ENCODE measurements at regions not wholly inside any gene's neighbourhood (a gene's known extent, or its start where the extent isn't known, plus 50 kb on each side); places are given as distances from the start of the nearest gene placed in this dataset.

- H3K4me3 ChIP-seq (ENCODE audit: low read depth, low read length) = no peak overlapping the region
- no peaks in the 10 kb centered on the region for H3K36me3 ChIP-seq (ENCODE audit: control insufficient read depth, insufficient read depth, low read length)
- no peaks in the 10 kb centered on the region for H3K27me3 ChIP-seq (ENCODE audit: control insufficient read depth, insufficient read depth, low read length)
- no peaks in the 10 kb centered on the region for H3K9me3 ChIP-seq (ENCODE audit: control insufficient read depth, insufficient read depth, low read length)
- DNase-seq (ENCODE audit: low read depth in 4 of 6, low spot score in 6 of 6) = no peak
- H3K27ac ChIP-seq (ENCODE audit: low read depth, low read length) = no peak overlapping the region
- no CpG with 5 or more reads among the region's 2 CpGs for WGBS (ENCODE audit: insufficient coverage)
- H3K4me1 ChIP-seq (ENCODE audit: control insufficient read depth, insufficient read depth, low read length) = peaks cover 2% of the 10 kb centered on the region
Observed at GRCh38 chr6:91788501-91788900, 1201.6 kb upstream of the MAP3K7 start.

GRCh38 chr6:91786474-91787184 is 1199.8 kb upstream of the MAP3K7 start:
- Histone ChIP-seq H3K4me1 (ENCODE audit: control insufficient read depth, insufficient read depth, low read length) (peaks cover 2% of the 10 kb centered on the region), H3K9me3 (ENCODE audit: control insufficient read depth, insufficient read depth, low read length) (no peaks in the 10 kb centered on the region), H3K4me3 (ENCODE audit: low read depth, low read length) (no peak overlapping the region), H3K36me3 (ENCODE audit: control insufficient read depth, insufficient read depth, low read length) (no peaks in the 10 kb centered on the region), H3K27me3 (ENCODE audit: control insufficient read depth, insufficient read depth, low read length) (no peaks in the 10 kb centered on the region), H3K27ac (ENCODE audit: low read depth, low read length) (no peak overlapping the region)
- peak in 2 of 6 donors; percentile 16 to 35 for DNase-seq (ENCODE audit: low read depth in 4 of 6, low spot score in 6 of 6)
- 23% methylated on average over 2 of the region's 11 CpGs for WGBS (ENCODE audit: insufficient coverage)

GRCh38 chr6:91782802-91783201 is 1195.9 kb upstream of the MAP3K7 start:
- Histone ChIP-seq H3K36me3 (ENCODE audit: control insufficient read depth, insufficient read depth, low read length) (no peaks in the 10 kb centered on the region), H3K4me1 (ENCODE audit: control insufficient read depth, insufficient read depth, low read length) (peaks cover 2% of the 10 kb centered on the region), H3K4me3 (ENCODE audit: low read depth, low read length) (no peak overlapping the region), H3K27ac (ENCODE audit: low read depth, low read length) (no peak overlapping the region), H3K9me3 (ENCODE audit: control insufficient read depth, insufficient read depth, low read length) (no peaks in the 10 kb centered on the region), H3K27me3 (ENCODE audit: control insufficient read depth, insufficient read depth, low read length) (no peaks in the 10 kb centered on the region)
- DNase-seq (ENCODE audit: low read depth in 4 of 6, low spot score in 6 of 6) = peak in 1 of 6 donors; percentile 20
- 33% methylated on average over 1 of the region's 2 CpGs for WGBS (ENCODE audit: insufficient coverage)

GRCh38 chr6:91781946-91782345 is 1195.1 kb upstream of the MAP3K7 start:
- H3K36me3 ChIP-seq (ENCODE audit: control insufficient read depth, insufficient read depth, low read length) = no peaks in the 10 kb centered on the region
- no peak overlapping the region for H3K4me3 ChIP-seq (ENCODE audit: low read depth, low read length)
- H3K27ac ChIP-seq (ENCODE audit: low read depth, low read length) = no peak overlapping the region
- H3K27me3 ChIP-seq (ENCODE audit: control insufficient read depth, insufficient read depth, low read length) = no peaks in the 10 kb centered on the region
- DNase-seq (ENCODE audit: low read depth in 4 of 6, low spot score in 6 of 6) = peak in 5 of 6 donors; percentile 18 to 89 (median 38)
- H3K9me3 ChIP-seq (ENCODE audit: control insufficient read depth, insufficient read depth, low read length) = no peaks in the 10 kb centered on the region
- WGBS (ENCODE audit: insufficient coverage) = 22% methylated on average over 3 of the region's 3 CpGs
- peaks cover 2% of the 10 kb centered on the region for H3K4me1 ChIP-seq (ENCODE audit: control insufficient read depth, insufficient read depth, low read length)

GRCh38 chr6:91780270-91780669 is 1193.4 kb upstream of the MAP3K7 start:
- Histone ChIP-seq H3K4me3 (ENCODE audit: low read depth, low read length) (no peak overlapping the region), H3K27ac (ENCODE audit: low read depth, low read length) (no peak overlapping the region), H3K9me3 (ENCODE audit: control insufficient read depth, insufficient read depth, low read length) (peaks cover 8% of the 10 kb centered on the region), H3K27me3 (ENCODE audit: control insufficient read depth, insufficient read depth, low read length) (no peaks in the 10 kb centered on the region), H3K4me1 (ENCODE audit: control insufficient read depth, insufficient read depth, low read length) (no peaks in the 10 kb centered on the region), H3K36me3 (ENCODE audit: control insufficient read depth, insufficient read depth, low read length) (no peaks in the 10 kb centered on the region)
- no CpG with 5 or more reads among the region's 2 CpGs for WGBS (ENCODE audit: insufficient coverage)
- no peak for DNase-seq (ENCODE audit: low read depth in 4 of 6, low spot score in 6 of 6)

GRCh38 chr6:91761621-91762020 is 1174.7 kb upstream of the MAP3K7 start:
- no peaks in the 10 kb centered on the region for H3K4me1 ChIP-seq (ENCODE audit: control insufficient read depth, insufficient read depth, low read length)
- H3K27me3 ChIP-seq (ENCODE audit: control insufficient read depth, insufficient read depth, low read length) = no peaks in the 10 kb centered on the region
- DNase-seq (ENCODE audit: low read depth in 4 of 6, low spot score in 6 of 6) = no peak
- H3K27ac ChIP-seq (ENCODE audit: low read depth, low read length) = no peak overlapping the region
- H3K9me3 ChIP-seq (ENCODE audit: control insufficient read depth, insufficient read depth, low read length) = no peaks in the 10 kb centered on the region
- WGBS (ENCODE audit: insufficient coverage) = 80% methylated on average over 1 of the region's 1 CpG
- no peak overlapping the region for H3K4me3 ChIP-seq (ENCODE audit: low read depth, low read length)
- H3K36me3 ChIP-seq (ENCODE audit: control insufficient read depth, insufficient read depth, low read length) = no peaks in the 10 kb centered on the region

GRCh38 chr6:91754691-91755090 is 1167.8 kb upstream of the MAP3K7 start:
- no peaks in the 10 kb centered on the region for H3K9me3 ChIP-seq (ENCODE audit: control insufficient read depth, insufficient read depth, low read length)
- WGBS (ENCODE audit: insufficient coverage) = no CpG with 5 or more reads among the region's 1 CpG

GRCh38 chr6:91751526-91751925 is 1164.7 kb upstream of the MAP3K7 start:
- no CpG with 5 or more reads among the region's 6 CpGs for WGBS (ENCODE audit: insufficient coverage)
- Histone ChIP-seq H3K27ac (ENCODE audit: low read depth, low read length) (no peak overlapping the region), H3K4me3 (ENCODE audit: low read depth, low read length) (no peak overlapping the region), H3K27me3 (ENCODE audit: control insufficient read depth, insufficient read depth, low read length) (no peaks in the 10 kb centered on the region), H3K36me3 (ENCODE audit: control insufficient read depth, insufficient read depth, low read length) (no peaks in the 10 kb centered on the region), H3K9me3 (ENCODE audit: control insufficient read depth, insufficient read depth, low read length) (no peaks in the 10 kb centered on the region), H3K4me1 (ENCODE audit: control insufficient read depth, insufficient read depth, low read length) (no peaks in the 10 kb centered on the region)
- peak in 2 of 6 donors; percentile 26 to 65 for DNase-seq (ENCODE audit: low read depth in 4 of 6, low spot score in 6 of 6)

More at GRCh38 chr6:91754691-91755090, 1167.8 kb upstream of the MAP3K7 start:
- no peaks in the 10 kb centered on the region for H3K36me3 ChIP-seq (ENCODE audit: control insufficient read depth, insufficient read depth, low read length)
- DNase-seq (ENCODE audit: low read depth in 4 of 6, low spot score in 6 of 6) = no peak
- H3K4me3 ChIP-seq (ENCODE audit: low read depth, low read length) = no peak overlapping the region
- H3K4me1 ChIP-seq (ENCODE audit: control insufficient read depth, insufficient read depth, low read length) = no peaks in the 10 kb centered on the region
- H3K27me3 ChIP-seq (ENCODE audit: control insufficient read depth, insufficient read depth, low read length) = no peaks in the 10 kb centered on the region
- no peak overlapping the region for H3K27ac ChIP-seq (ENCODE audit: low read depth, low read length)

- Histone ChIP-seq H3K27me3 (ENCODE audit: control insufficient read depth, insufficient read depth, low read length) (no peaks in the 10 kb centered on the region), H3K27ac (ENCODE audit: low read depth, low read length) (no peak overlapping the region), H3K36me3 (ENCODE audit: control insufficient read depth, insufficient read depth, low read length) (no peaks in the 10 kb centered on the region), H3K4me1 (ENCODE audit: control insufficient read depth, insufficient read depth, low read length) (no peaks in the 10 kb centered on the region), H3K9me3 (ENCODE audit: control insufficient read depth, insufficient read depth, low read length) (no peaks in the 10 kb centered on the region), H3K4me3 (ENCODE audit: low read depth, low read length) (no peak overlapping the region)
- peak in 2 of 6 donors; percentile 9 to 13 for DNase-seq (ENCODE audit: low read depth in 4 of 6, low spot score in 6 of 6)
- 50% methylated on average over 1 of the region's 3 CpGs for WGBS (ENCODE audit: insufficient coverage)
Observed at GRCh38 chr6:91744566-91744965, 1157.7 kb upstream of the MAP3K7 start.

- Histone ChIP-seq H3K4me1 (ENCODE audit: control insufficient read depth, insufficient read depth, low read length) (no peaks in the 10 kb centered on the region), H3K27ac (ENCODE audit: low read depth, low read length) (no peak overlapping the region), H3K4me3 (ENCODE audit: low read depth, low read length) (no peak overlapping the region), H3K9me3 (ENCODE audit: control insufficient read depth, insufficient read depth, low read length) (no peaks in the 10 kb centered on the region), H3K36me3 (ENCODE audit: control insufficient read depth, insufficient read depth, low read length) (no peaks in the 10 kb centered on the region), H3K27me3 (ENCODE audit: control insufficient read depth, insufficient read depth, low read length) (no peaks in the 10 kb centered on the region)
- peak in 3 of 6 donors; percentile 24 to 69 (median 45) for DNase-seq (ENCODE audit: low read depth in 4 of 6, low spot score in 6 of 6)
- WGBS (ENCODE audit: insufficient coverage) = 37% methylated on average over 2 of the region's 2 CpGs
Observed at GRCh38 chr6:91743756-91744155, 1156.9 kb upstream of the MAP3K7 start.
